NCI-H146 treated with DMSO at 0.1 percent for 48 hours (cell line): ENCODE measurements at regions not wholly inside any gene's neighbourhood (a gene's known extent, or its start where the extent isn't known, plus 50 kb on each side); places are given as distances from the start of the nearest gene placed in this dataset.

ENCODE experiments used
- DNase-seq: peaks from one replicate; lab custom pipeline; 2025; ENCODE audit not compliant: unreplicated experiment; lab: John Stamatoyannopoulos, UW

DNA sequence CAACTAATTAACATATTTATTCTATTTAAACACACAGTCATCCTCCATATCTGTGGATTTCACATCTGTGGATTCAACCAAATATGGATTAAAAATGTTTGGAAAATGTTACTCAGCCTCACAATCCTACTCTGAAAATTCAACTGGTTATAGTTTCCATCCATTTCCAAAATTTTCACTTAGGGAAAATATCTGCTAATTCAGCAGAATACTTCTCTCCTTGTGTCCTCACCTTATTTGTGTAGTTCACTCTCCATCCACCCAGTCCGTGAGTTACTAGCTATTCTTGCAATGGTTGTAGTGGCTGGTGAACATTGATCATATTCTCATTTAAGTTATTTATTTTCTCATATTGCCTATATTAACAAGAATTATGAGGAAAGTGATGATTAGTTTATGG is 77.6 kb upstream of the PRKCQ start:
- DNase-seq: no peak

DNA sequence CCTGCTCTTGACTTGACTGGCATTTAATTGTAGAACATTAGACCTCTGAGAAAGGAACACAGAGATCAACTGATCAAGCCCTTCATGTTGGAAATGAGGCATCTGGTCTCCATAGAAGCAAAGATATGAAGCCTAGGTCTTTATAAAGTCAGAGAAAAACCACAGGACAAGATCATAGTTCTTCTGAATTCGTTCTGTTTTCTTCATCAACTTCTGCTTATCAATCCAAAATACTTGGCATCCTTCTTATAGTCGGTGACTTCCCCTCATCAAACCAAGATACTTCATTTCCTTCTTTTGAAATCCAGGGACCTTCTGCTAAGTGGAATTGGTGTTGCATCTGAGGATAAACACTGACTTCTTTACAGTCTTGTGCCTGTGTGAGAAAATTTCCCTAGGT is 77.1 kb upstream of the PRKCQ start:
- DNase-seq: no peak

DNA sequence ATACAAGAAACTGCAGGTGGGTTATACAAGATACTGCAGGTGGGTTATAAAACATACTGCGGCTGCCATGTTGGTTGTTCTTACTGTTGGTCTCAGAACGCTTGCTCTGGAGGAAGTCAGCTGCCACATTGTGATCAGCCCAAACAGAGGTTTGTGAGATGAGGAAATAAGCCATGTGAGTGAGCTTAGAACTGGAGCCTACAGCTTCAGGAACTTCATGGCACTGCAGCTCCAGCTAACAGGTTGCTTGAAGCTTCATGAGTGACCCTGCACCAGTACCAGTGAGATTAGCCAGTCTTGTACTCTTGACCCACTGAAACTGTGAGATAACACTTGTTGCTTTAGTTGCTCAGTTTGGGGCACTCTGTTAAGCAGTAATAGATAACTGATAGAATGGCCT is 74.5 kb upstream of the PRKCQ start:
- no peak for DNase-seq

DNA sequence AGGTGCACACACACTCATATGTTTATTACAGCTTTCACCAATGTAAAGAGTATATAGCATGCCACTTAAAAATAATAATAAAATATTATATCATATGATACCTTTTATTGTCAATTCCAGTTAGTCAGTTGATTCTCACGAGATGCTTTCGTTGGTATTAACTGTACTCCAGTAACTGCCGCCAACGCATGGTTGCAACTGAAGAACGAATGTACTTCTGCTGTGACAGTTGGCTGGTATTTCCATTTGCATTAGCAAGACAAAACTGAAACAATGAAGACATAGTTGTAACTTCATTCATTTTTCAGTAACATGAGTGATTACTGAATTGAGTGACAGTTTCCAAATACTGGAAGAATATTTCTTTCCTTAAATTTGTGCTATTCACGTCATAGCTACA is 70.5 kb upstream of the PRKCQ start:
- no peak for DNase-seq

DNA sequence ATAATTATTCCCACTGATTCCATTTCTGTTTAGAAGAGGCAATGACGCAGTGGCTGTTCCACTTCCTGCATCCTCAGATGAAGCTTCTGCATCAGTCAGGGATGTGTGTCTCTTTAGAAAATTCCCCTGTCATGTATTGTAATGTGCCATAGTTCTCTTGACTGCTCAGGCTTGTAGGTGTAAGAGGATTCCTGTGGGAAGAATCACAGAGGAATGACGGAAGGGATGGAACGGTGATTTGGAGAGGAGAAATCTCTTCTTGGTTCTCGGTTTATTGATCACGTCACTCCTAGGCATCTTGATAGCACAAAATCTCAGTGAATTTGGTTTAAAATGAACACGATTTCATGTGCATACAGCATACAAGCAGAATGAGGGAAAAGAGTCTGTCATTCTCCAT is 69.8 kb upstream of the PRKCQ start:
- DNase-seq: no peak

DNA sequence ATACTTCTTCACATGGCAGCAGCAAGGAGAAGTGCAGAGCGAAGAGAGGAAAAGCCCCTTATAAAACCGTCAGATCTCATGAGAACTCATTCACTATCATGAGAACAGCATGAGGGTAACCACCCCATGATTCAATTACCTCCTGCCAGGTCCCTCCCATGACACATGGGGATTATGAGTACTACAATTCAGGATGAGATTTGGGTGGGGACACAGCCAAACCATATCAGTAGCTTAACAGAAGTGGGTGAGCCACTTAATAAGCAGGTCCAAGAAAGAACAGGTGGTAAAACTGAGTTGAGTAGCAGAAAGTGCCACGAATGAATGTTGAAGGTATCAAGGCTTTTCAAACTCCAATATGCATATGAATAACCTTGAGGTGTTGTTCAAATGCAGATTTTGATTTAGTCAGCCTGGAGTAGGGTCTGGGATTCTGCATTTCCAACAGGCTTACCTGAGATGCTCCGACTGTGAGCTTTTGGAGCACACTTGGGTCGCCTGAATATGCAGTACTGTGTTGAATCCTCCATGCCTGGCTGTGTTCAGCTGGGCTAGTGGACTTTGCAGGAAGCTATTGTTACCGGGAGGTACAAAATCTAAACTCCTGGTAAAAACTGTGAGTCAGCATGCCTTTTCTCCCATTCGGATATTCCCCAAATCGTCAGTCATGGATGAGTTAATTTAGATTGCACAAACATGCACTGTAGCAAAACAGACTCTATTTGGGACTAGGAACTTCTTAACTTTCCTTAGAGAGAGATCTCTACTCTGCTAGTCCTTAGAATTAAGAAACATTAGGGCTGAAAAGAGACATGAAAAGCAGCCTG is 69.0 kb upstream of the PRKCQ start:
- DNase-seq: no peak

DNA sequence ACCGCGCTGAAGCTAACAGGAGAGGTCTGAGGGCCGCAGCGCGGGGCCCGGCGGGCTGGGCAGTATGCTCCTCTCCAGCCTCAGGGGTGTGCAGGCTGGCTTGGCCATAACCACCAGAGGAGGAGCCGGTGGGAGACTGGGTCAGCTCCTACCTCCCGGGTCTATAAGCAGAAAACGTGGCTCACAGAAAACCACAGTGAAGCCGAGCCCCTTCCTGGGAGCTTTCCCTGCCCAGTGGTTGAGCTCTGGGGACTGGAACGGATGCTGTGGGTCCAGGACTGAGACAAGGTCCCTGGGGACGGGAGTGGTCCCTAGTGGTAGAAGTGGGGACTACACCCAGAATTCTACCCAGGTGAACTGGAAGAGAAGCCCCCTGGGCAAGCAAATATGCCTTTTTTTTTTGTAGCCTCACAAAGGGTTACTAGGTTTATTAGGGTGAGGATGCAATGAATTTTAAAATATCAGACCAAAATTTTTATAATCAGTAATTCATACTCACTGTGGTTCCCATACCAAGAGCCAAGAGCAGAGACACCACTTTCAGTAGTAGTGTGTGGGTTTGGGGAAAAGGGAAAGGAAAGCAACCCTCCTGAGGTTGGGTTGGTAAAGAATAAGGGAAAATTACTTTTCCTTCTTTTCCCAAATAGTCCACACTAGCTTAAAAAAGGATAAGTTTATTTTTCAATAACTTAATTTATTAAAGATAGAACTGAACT is 67.9 kb upstream of the PRKCQ start:
- no peak for DNase-seq

DNA sequence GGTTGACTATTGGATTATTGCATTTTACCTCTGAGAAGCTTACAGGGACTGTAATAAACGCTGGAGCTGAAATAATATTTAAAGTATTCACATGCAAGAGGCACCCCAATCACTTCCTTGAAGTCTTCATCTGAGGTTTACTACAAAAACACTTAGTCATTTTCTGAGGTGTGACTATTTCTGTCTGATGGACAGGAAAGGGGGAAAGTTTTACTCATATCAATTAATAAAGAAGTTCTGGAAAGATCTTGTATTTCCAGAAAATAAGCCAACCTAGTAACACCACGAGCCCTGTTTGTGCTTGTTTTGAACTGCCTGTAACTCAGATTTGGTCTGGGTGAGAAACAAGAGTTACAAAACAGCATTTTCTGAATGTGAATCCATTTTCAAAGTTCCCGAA is 63.9 kb upstream of the PRKCQ start:
- DNase-seq: no peak

DNA sequence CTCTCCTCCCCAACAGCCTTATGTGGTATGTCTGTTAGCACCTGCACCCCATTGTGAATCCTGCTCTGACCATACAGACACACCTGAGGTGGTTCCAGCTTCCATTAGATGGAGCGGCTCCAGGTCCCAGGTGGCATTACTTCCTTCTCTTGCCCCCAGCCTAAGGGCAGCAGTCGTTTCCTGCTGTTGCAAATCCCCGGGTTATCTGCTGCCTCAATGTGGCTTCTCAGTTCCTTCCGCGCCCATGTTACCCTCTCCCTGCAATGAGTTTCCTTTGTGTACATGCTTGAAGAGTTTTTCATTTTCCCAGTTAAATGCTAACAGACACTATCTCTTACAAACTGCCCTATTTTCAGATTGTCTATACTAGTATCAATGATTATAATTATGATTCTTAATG is 62.8 kb upstream of the PRKCQ start:
- DNase-seq: no peak

DNA sequence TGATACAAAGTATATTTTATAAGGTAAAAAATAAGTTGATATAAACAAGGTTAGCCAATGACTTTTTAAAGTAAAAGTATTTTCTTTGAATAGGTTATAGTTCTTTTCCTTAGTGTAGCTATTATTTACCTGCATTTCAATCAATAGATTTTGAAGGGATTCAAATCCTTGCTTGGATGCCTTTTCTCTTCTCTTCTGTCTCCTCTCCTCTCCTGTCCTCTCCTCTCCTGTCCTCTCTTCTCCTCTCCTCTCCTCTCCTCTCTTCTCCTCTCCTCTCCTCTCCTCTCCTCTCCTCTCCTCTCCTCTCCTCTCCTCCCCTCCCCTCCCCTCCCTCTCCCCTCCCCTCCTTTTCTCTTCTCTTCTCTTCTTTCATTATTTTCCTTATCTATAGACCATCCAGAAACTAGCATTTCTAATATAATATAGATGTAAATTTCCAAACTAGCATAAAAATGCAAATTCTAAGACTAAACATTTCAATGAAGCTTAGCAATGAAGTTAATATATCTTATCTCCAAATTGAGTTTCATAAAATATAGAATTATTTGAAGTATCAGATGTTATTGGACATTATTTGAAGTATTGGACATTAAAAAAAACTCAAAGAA is 60.5 kb upstream of the PRKCQ start:
- DNase-seq: no peak

DNA sequence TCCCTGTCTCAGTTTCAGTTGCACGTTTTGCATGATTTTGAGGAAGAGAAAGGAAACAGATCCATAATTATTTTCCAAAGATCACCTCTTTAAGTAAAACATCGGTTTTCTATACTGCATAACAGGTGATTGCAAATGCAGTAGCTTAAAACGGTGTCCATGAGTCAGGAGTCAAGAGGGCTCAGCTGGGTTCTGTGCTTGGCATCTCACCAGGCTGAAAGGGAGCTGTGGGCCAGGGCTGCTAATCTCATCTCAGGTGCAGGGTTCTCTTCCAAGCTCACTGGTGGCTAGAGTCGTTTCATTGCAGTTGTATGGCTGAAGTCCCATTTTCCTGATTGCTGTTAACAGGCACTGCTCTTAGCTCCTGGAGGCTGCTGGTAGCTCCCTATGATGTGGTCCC is 57.0 kb upstream of the PRKCQ start:
- no peak for DNase-seq

DNA sequence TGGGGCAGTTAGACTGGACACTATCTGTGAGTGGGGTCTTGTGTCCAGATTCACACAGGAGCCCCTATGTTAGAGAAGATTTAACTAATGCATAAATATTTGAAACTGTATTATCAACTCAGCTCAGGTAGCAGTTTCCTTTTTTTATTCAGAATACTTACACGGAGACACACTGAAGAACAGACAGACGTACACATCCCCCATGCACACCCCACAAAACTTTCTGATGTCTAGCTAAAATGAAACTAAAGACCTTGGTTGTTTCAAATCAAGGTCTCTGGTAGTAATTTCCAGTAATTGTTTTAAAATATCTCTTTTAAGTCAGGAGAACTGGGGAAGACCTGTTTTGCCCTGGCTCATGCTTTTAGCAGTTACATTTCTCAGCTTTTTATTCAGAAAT is 55.7 kb upstream of the PRKCQ start:
- DNase-seq: no peak
